Posterior vena cava (tissue), 2 donors: ENCODE measurements at regions not wholly inside any gene's neighbourhood (a gene's known extent, or its start where the extent isn't known, plus 50 kb on each side); places are given as distances from the start of the nearest gene placed in this dataset.
A peak's percentile ranks its signal among the peaks of the same experiment; 100 is the strongest.

ENCODE experiments used
- DNase-seq: peaks from one replicate; pipeline ENCODE4 v3.0.0-alpha.2; 2020; ENCODE audit warnings: low spot score
- intact Hi-C, 2 donors: fragments of 100-400 bp; cut with DNase I; formaldehyde crosslinking; loops; one replicate each; pipeline versions ENCODE4 v1.14.1 to v1.14.2; 2022 to 2023
- donor health status: DM: yes; HTN: yes; CAD: no.
- donor health status: DM: yes; HTN: yes; CAD: no.

- DNase-seq = no peak
- intact Hi-C loops = loop anchor here in 1 of 2 donors (5.0 kb wide), 1 partner anchor 687 kb away; no protein-coding TSS in a partner anchor
These were observed 190.7 kb upstream of the SLC27A6 start for GRCh38 chr5:128774605-128775004.

- no peak for DNase-seq
- intact Hi-C loops = no loop called here
These were observed 189.7 kb upstream of the SLC27A6 start for GRCh38 chr5:128775558-128775957.

GRCh38 chr5:128777052-128777451 lies 188.2 kb upstream of the SLC27A6 start:
- no peak for DNase-seq
- intact Hi-C loops = no loop called here

DNA sequence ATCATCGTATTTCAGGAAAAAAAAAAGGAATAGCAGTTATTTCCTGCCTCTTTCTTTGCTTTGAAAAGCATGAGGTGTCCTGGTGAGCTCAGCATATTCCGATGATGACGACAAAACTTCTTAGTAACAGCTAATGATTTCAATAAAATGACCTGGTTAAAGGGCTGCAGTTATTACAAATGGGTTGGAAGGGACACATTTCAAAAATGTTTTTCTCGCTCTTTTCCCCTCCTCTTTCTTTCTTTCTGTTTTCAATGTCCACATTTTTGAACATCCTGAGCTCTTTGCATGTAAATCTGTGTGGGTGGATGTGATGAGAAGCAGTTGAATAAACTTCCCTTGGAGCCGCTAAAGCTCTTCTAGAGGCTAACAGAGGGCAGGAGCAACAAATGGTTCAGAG lies 186.8 kb upstream of the SLC27A6 start:
- intact Hi-C loops = no loop called here
- no peak for DNase-seq

- DNase-seq = peak; percentile 81
- intact Hi-C loops = no loop called here
These were observed 182.8 kb upstream of the SLC27A6 start for GRCh38 chr5:128782446-128782845.

- intact Hi-C loops = no loop called here
- no peak for DNase-seq
These were observed 180.6 kb upstream of the SLC27A6 start for GRCh38 chr5:128784726-128785125.

GRCh38 chr5:128791312-128791711 lies 174.0 kb upstream of the SLC27A6 start:
- intact Hi-C loops = no loop called here
- DNase-seq = no peak

DNA sequence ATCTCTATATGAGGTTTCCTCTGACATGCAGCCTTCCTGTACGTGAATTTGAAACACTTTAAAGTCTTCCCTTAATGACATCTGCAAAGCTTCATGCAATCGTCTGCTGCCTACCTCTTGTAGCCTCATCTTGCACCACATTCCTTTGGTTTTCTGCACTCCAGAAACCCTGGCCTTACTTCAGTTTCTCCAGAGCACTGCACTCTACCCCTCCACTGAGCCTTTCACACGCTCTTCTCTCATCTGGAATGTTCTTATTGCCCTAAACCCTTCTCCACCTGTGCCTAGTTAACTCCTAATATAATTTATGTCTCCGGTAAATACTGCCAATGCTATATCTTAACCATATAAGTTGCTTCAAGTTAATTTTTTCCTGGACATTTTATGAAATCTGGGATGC lies 168.8 kb upstream of the SLC27A6 start:
- no peak for DNase-seq
- intact Hi-C loops = no loop called here

GRCh38 chr5:128798871-128799270 lies 166.4 kb upstream of the SLC27A6 start:
- DNase-seq = no peak
- intact Hi-C loops = no loop called here

DNA sequence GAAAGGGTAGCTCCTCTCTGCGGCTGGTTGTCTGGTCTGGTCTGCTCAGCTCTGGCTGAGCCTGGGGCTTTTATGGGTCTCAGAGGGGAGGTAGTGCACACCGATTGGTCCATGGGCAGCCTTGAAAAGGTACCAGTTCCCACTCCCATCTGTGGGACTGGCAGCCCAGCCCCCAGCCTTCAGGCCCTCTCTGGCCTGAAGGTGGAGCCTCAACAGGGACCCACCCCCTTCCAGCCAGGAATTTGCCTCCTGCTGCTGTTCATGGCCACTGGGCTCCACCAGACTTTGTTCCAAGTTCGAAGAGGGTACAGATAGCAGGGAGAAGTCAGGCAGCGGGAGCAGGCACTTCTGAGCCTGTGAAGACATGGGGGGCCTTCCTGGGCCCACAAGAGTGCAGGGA lies 165.3 kb upstream of the SLC27A6 start:
- no peak for DNase-seq
- intact Hi-C loops = no loop called here

DNA sequence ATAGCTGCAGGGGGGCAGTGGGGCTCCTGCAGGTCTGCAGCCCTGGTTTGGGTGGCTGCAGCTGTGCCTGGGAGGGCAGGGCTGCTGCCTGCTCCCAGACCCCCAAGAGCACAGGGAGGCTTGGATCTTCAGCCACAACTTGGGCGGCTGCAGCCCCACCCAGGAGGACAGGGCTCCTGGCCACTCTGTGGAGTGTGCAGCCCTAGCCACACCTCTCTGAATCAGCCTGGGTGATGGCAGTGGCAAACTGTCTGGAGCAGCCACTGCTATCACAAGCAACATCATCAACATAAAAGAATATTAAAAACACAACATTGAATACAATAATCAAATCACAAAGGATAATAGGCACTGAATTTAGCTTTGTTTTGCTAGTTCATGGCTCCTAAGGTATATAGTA lies 164.9 kb upstream of the SLC27A6 start:
- intact Hi-C loops = no loop called here
- DNase-seq = no peak

- intact Hi-C loops = no loop called here
- no peak for DNase-seq
These were observed 151.8 kb upstream of the SLC27A6 start for GRCh38 chr5:128813317-128814070.

GRCh38 chr5:128815201-128815600 lies 150.1 kb upstream of the SLC27A6 start:
- DNase-seq = no peak
- intact Hi-C loops = no loop called here

- DNase-seq = no peak
These were observed 139.5 kb upstream of the SLC27A6 start for GRCh38 chr5:128825826-128826225.

DNA sequence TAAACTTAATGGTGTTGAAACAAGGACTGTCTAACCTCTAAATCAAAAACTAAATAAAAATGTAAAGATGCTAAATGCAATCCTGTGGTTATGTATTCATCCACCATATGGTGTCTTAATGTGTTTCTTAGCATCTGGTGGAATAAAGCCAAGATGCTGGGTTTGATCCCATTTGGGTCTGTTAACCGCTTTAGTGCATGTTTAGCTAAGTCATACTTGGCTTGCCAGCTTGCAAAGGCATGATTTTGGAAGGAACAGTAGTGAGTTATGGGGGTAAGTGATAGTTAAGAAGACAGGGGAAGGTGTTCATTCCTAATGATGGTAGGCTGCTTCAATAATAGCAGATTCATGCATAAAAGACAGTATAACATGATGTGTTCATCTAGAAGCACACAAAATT lies 139.0 kb upstream of the SLC27A6 start:
- no peak for DNase-seq
- intact Hi-C loops = no loop called here

More at GRCh38 chr5:128825826-128826225, 139.5 kb upstream of the SLC27A6 start:
- intact Hi-C loops = no loop called here

GRCh38 chr5:128836571-128836970 lies 128.7 kb upstream of the SLC27A6 start:
- no peak for DNase-seq
- intact Hi-C loops = no loop called here

- intact Hi-C loops = no loop called here
- no peak for DNase-seq
These were observed 126.7 kb upstream of the SLC27A6 start for GRCh38 chr5:128838623-128839022.

- no peak for DNase-seq
- intact Hi-C loops = no loop called here
These were observed 123.0 kb upstream of the SLC27A6 start for GRCh38 chr5:128842241-128842640.

DNA sequence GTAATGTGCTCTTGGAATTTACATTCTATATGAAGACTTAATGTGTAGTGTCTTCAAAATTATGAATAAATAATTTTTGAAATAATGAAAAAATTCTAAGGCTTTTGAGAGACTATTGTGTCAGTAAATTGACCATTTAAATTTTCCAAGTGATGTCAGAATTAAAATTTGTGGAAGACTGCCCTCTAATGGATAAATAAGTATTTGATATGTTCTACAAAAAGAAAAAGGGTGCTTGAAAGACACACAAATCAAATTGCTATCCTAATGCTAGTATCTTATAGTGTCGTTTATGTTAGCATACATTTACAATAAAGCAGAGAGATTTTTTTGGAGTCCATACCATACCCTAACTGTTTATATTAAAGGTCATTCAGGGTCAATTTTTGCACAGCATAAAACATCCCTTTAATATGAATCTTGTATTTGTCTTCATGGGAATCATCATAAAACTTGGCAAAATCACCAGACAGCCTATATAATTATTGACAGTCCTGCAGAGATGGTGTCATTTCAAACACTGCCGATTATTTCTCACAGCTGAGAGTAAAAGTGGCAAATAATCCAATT lies 120.8 kb upstream of the SLC27A6 start:
- intact Hi-C loops = no loop called here
- DNase-seq = no peak

GRCh38 chr5:128850049-128850448 lies 115.2 kb upstream of the SLC27A6 start:
- intact Hi-C loops = no loop called here
- no peak for DNase-seq

GRCh38 chr5:128854931-128855330 lies 110.4 kb upstream of the SLC27A6 start:
- intact Hi-C loops = no loop called here
- no peak for DNase-seq
